Sigmoid colon (tissue), 6 donors: ENCODE measurements at regions not wholly inside any gene's neighbourhood (a gene's known extent, or its start where the extent isn't known, plus 50 kb on each side); places are given as distances from the start of the nearest gene placed in this dataset.

ENCODE experiments used
- DNase-seq: peaks from one replicate; pipeline ENCODE4 v3.0.0-alpha.2; 2019
- H3K27ac ChIP-seq, 4 donors: fragments of 200-600 bp; sonication (generic); one replicate each; pipeline ENCODE4 v1.5.1; 2016 to 2019; ENCODE audit warnings: mild to moderate bottlenecking in 1 of 4
- H3K27me3 ChIP-seq, 3 donors: fragments of 200-600 bp; sonication (generic); one replicate each; pipeline ENCODE4 v1.5.1; 2019; ENCODE audit warnings: mild to moderate bottlenecking in 1 of 3
- H3K36me3 ChIP-seq, 4 donors: fragments of 200-600 bp; sonication (generic); one replicate each; pipeline ENCODE4 v1.5.1; 2016 to 2019
- H3K4me1 ChIP-seq, 4 donors: fragments of 200-600 bp; sonication (generic); one replicate each; pipeline ENCODE4 v1.5.1; 2017 to 2019
- H3K4me3 ChIP-seq, 4 donors: fragments of 200-600 bp; sonication (generic); one replicate each; pipeline ENCODE4 v1.5.1; 2017 to 2019; ENCODE audit warnings: mild to moderate bottlenecking in 2 of 4, moderate library complexity in 1 of 4
- H3K9me3 ChIP-seq, 4 donors: fragments of 200-600 bp in 3 of 4; sonication (generic) in 3 of 4; one replicate each; pipeline versions ENCODE4 v1.5.1 to v1.6.1; 2013 to 2019
- EP300 ChIP-seq, 4 donors: sonication (generic); formaldehyde crosslinking; IDR thresholded peaks; one replicate each; pipeline ENCODE4 v1.6.1; 2017; ENCODE audit warnings: antibody characterized with exemption in 4 of 4
- POLR2A ChIP-seq, 2 donors: fragments of 450-650 bp; IDR thresholded peaks; one replicate each; pipeline ENCODE4 v1.6.1; 2016; ENCODE audit warnings: antibody characterized with exemption in 2 of 2, mild to moderate bottlenecking in 2 of 2, moderate library complexity in 2 of 2
- POLR2AphosphoS5 ChIP-seq, 4 donors: sonication (generic); formaldehyde crosslinking; IDR thresholded peaks; one replicate each; pipeline ENCODE4 v1.6.1; 2017; ENCODE audit warnings: antibody characterized with exemption in 4 of 4
- WGBS, 2 donors: extraction: QIAGEN DNeasy Blood & Tissue Kit; methylation state at CpG; one replicate each; pipeline ENCODE4 v1.1.7; 2013; 5-methylcytosine and 5-hydroxymethylcytosine counted together
- intact Hi-C: fragments of 100-400 bp; cut with DNase I; formaldehyde crosslinking; loops from one replicate; pipeline ENCODE4 v1.15.1; 2023
- TF ChIP-seq, protein P1 (sequence below), 4 experiments: fragments of 450-650 bp in 3 of 4; fragments of 200-600 bp in 1 of 4; IDR thresholded peaks; one replicate each; pipeline ENCODE4 v1.5.1; 2016 to 2019; ENCODE audit warnings: antibody characterized with exemption in 4 of 4, mild to moderate bottlenecking in 3 of 4, moderate library complexity in 2 of 4
- donor health status: healthy with polysubstance abuse.
- donor health status: healthy.

DNA sequence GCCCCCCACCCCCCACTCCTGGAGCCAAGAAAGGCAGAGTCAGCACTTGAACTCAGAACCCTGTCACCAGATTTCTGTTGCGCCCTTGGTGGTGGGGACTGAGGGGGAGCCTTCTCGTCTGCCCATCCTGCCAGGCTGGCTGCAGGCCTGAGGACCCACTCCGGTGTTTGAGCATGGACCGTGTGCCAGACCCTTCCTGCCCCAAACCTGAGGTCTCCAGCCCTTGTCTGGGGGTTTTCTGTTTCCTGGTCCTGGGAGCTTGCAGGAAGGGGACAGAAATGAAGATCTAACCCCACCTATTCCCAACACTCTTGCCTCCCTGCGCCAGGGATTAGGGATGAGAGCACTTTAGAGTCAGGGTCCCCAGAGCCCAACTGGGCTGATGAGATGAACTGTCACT lies 190.6 kb downstream of the HAUS1 start:
- Histone ChIP-seq H3K27me3 (no peaks in the 10 kb centered on the region), H3K9me3 (no peaks in the 10 kb centered on the region), H3K27ac (no peak overlapping the region), H3K4me1 (no peaks in the 10 kb centered on the region), H3K36me3 (no peaks in the 10 kb centered on the region), H3K4me3 (no peak overlapping the region)
- WGBS, 2 donors: 93 to 96% methylated on average over 5 of the region's 5 CpGs
- intact Hi-C loops: no loop called here
- TF ChIP-seq, protein P1, sequence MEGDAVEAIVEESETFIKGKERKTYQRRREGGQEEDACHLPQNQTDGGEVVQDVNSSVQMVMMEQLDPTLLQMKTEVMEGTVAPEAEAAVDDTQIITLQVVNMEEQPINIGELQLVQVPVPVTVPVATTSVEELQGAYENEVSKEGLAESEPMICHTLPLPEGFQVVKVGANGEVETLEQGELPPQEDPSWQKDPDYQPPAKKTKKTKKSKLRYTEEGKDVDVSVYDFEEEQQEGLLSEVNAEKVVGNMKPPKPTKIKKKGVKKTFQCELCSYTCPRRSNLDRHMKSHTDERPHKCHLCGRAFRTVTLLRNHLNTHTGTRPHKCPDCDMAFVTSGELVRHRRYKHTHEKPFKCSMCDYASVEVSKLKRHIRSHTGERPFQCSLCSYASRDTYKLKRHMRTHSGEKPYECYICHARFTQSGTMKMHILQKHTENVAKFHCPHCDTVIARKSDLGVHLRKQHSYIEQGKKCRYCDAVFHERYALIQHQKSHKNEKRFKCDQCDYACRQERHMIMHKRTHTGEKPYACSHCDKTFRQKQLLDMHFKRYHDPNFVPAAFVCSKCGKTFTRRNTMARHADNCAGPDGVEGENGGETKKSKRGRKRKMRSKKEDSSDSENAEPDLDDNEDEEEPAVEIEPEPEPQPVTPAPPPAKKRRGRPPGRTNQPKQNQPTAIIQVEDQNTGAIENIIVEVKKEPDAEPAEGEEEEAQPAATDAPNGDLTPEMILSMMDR (IDR thresholded peaks at IDR 0.05): no peak
- no peak for TF ChIP-seq EP300 (IDR thresholded peaks at IDR 0.05)
- TF ChIP-seq POLR2A (IDR thresholded peaks at IDR 0.05): no peak
- no peak for TF ChIP-seq POLR2AphosphoS5 (IDR thresholded peaks at IDR 0.05)
- no peak for DNase-seq

DNA sequence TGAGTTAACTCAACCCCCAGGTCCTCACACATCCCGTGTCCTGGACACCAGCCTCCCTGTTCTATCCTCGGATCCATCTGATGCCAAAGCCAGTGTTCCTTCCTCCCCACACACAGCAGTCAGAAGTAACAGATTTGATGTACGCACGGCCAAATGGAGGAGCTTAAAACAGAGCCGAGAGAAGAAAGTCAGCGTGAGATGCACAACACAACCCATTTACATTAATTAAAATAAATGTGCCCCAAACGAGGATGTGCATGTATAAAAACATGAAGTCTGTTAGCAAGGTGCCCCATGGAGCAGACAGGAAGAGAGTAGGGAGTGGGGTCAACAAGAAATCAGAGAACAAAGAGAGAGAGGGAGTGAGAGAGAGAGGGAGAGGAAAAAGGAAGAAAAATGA lies 191.2 kb downstream of the HAUS1 start:
- 79 to 80% methylated on average over 7 of the region's 7 CpGs for WGBS, 2 donors
- no peak overlapping the region for H3K27ac ChIP-seq
- intact Hi-C loops: no loop called here
- no peaks in the 10 kb centered on the region for H3K9me3 ChIP-seq
- no peak overlapping the region for H3K4me3 ChIP-seq
- TF ChIP-seq POLR2A (IDR thresholded peaks at IDR 0.05): no peak
- TF ChIP-seq POLR2AphosphoS5 (IDR thresholded peaks at IDR 0.05): no peak
- TF ChIP-seq EP300 (IDR thresholded peaks at IDR 0.05): no peak
- TF ChIP-seq, protein P1 (IDR thresholded peaks at IDR 0.05): no peak
- H3K27me3 ChIP-seq: no peaks in the 10 kb centered on the region
- H3K36me3 ChIP-seq: no peaks in the 10 kb centered on the region
- DNase-seq: no peak
- no peaks in the 10 kb centered on the region for H3K4me1 ChIP-seq

DNA sequence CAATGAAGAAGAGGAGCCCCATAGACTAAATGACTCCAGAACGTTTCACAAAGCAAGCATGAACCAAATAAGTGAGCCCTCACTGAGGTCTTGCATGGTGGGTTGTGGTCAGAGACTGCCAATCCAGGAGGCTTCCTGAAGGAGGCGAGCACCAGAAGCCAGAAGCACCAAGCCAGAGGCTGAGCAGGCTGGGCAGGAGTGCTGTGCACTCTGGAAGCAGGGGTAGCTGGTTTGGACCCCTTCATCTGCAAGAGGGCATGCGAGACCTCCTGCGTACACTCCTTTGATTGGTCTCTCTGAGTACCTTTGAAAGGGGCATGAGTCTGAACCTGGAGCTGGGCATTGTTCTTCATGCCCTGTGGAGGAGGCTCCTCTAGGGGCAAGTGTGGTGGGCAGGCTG lies 192.5 kb downstream of the HAUS1 start:
- no peaks in the 10 kb centered on the region for H3K9me3 ChIP-seq
- H3K27me3 ChIP-seq: no peaks in the 10 kb centered on the region
- no peak overlapping the region for H3K27ac ChIP-seq
- intact Hi-C loops: no loop called here
- no peak overlapping the region for H3K4me3 ChIP-seq
- no peaks in the 10 kb centered on the region for H3K36me3 ChIP-seq
- DNase-seq: no peak
- H3K4me1 ChIP-seq: no peaks in the 10 kb centered on the region
- 86 to 88% methylated on average over 4 of the region's 4 CpGs for WGBS, 2 donors
- TF ChIP-seq, protein P1 (IDR thresholded peaks at IDR 0.05): no peak
- TF ChIP-seq POLR2A (IDR thresholded peaks at IDR 0.05) (no peak), EP300 (IDR thresholded peaks at IDR 0.05) (no peak), POLR2AphosphoS5 (IDR thresholded peaks at IDR 0.05) (no peak)

DNA sequence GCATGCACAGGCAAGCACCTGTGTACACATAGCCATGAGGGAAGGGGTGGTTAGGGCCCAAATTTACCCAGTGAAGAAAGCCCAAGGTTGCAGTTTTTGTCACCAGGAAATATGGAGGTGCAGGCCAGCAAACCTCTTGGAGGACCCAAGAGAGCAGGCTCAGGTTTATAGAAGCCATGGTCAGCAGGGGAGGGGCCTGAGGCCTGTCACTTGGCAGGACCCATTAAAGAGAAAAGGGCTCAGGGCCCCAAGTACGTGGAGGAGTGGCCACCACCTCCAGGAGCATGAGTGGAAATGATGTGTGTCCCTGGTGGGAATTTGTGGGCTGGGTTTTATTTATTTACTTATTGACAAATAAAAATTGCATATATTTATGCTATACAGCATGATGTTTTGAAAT lies 192.9 kb downstream of the HAUS1 start:
- WGBS, 2 donors: 51 to 75% methylated on average over 1 of the region's 1 CpG
- intact Hi-C loops: no loop called here
- no peak for TF ChIP-seq POLR2A (IDR thresholded peaks at IDR 0.05)
- no peak for TF ChIP-seq POLR2AphosphoS5 (IDR thresholded peaks at IDR 0.05)
- TF ChIP-seq EP300 (IDR thresholded peaks at IDR 0.05): no peak
- TF ChIP-seq, protein P1 (IDR thresholded peaks at IDR 0.05): no peak
- Histone ChIP-seq H3K4me1 (no peaks in the 10 kb centered on the region), H3K4me3 (no peak overlapping the region), H3K27ac (no peak overlapping the region), H3K27me3 (no peaks in the 10 kb centered on the region), H3K36me3 (no peaks in the 10 kb centered on the region), H3K9me3 (no peaks in the 10 kb centered on the region)
- DNase-seq: no peak

DNA sequence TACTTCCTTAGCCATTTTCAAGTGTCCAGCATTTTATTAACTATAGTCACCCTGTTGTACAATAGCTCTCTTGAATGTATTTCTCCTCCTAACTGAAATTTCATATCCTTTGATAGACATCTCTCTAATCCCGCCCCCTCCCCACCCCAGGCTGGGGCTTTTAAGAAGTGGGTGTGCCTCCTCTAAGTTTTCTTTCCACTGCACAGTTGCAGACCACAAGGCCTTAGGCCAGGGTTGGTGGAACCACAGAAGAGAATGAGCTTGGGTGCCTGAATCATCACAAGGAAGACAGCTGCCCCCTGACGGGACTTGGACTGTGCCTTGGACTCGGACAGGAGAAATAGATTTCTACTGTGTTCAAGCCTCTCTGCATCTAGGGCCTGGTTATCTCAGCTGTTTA lies 193.4 kb downstream of the HAUS1 start:
- intact Hi-C loops: no loop called here
- no peak for TF ChIP-seq POLR2AphosphoS5 (IDR thresholded peaks at IDR 0.05)
- TF ChIP-seq POLR2A (IDR thresholded peaks at IDR 0.05): no peak
- TF ChIP-seq EP300 (IDR thresholded peaks at IDR 0.05): no peak
- TF ChIP-seq, protein P1 (IDR thresholded peaks at IDR 0.05): no peak
- Histone ChIP-seq H3K9me3 (no peaks in the 10 kb centered on the region), H3K27me3 (no peaks in the 10 kb centered on the region), H3K4me3 (no peak overlapping the region), H3K27ac (no peak overlapping the region), H3K36me3 (no peaks in the 10 kb centered on the region), H3K4me1 (no peaks in the 10 kb centered on the region)
- 81 to 92% methylated on average over 3 of the region's 3 CpGs for WGBS, 2 donors
- no peak for DNase-seq
